ENCODE measurements at regions not wholly inside any gene's neighbourhood (a gene's known extent, or its start where the extent isn't known, plus 50 kb on each side); places are given as distances from the start of the nearest gene placed in this dataset.
"Not testable (repeated sequence)": the region's sequence is repeated elsewhere in the genome, so short reads cannot be mapped to it uniquely, and the experiment has no call there.

- Mint-ChIP-seq H3K4me3 (no peak overlapping the region), H3K27me3 (no peaks in the 10 kb centered on the region), H3K27ac (no peak overlapping the region), H3K36me3 (ENCODE audit: low read depth) (no peaks in the 10 kb centered on the region), H3K4me1 (ENCODE audit: low read depth) (no peaks in the 10 kb centered on the region), H3K9me3 (no peaks in the 10 kb centered on the region)
- DNase-seq: no peak
Measured at GRCh38 chr16:88323546-88324330, 59.0 kb upstream of the ZNF469 start.

- no peaks in the 10 kb centered on the region for H3K4me1 Mint-ChIP-seq (ENCODE audit: low read depth)
- no peak for DNase-seq
- no peaks in the 10 kb centered on the region for H3K36me3 Mint-ChIP-seq (ENCODE audit: low read depth)
- no peak overlapping the region for H3K4me3 Mint-ChIP-seq
- no peaks in the 10 kb centered on the region for H3K27me3 Mint-ChIP-seq
- no peak overlapping the region for H3K27ac Mint-ChIP-seq
- H3K9me3 Mint-ChIP-seq: no peaks in the 10 kb centered on the region
Measured at GRCh38 chr16:88325087-88325750, 57.5 kb upstream of the ZNF469 start.

- no peak for DNase-seq
- no peak overlapping the region for H3K27ac Mint-ChIP-seq
- no peaks in the 10 kb centered on the region for H3K9me3 Mint-ChIP-seq
- no peaks in the 10 kb centered on the region for H3K27me3 Mint-ChIP-seq
- H3K4me3 Mint-ChIP-seq: no peak overlapping the region
- H3K36me3 Mint-ChIP-seq (ENCODE audit: low read depth): no peaks in the 10 kb centered on the region
- H3K4me1 Mint-ChIP-seq (ENCODE audit: low read depth): no peaks in the 10 kb centered on the region
Measured at GRCh38 chr16:88325976-88326375, 56.8 kb upstream of the ZNF469 start.

GRCh38 chr16:88326611-88327485 is 55.9 kb upstream of the ZNF469 start:
- Mint-ChIP-seq H3K4me3 (no peak overlapping the region), H3K4me1 (ENCODE audit: low read depth) (no peaks in the 10 kb centered on the region), H3K9me3 (no peaks in the 10 kb centered on the region), H3K36me3 (ENCODE audit: low read depth) (no peaks in the 10 kb centered on the region), H3K27me3 (no peaks in the 10 kb centered on the region), H3K27ac (no peak overlapping the region)
- DNase-seq: no peak

GRCh38 chr16:88327561-88328312 is 55.0 kb upstream of the ZNF469 start:
- no peak for DNase-seq
- no peaks in the 10 kb centered on the region for H3K9me3 Mint-ChIP-seq
- H3K36me3 Mint-ChIP-seq (ENCODE audit: low read depth): no peaks in the 10 kb centered on the region
- H3K4me3 Mint-ChIP-seq: no peak overlapping the region
- H3K4me1 Mint-ChIP-seq (ENCODE audit: low read depth): no peaks in the 10 kb centered on the region
- H3K27ac Mint-ChIP-seq: no peak overlapping the region
- H3K27me3 Mint-ChIP-seq: no peaks in the 10 kb centered on the region

- Mint-ChIP-seq H3K4me1 (ENCODE audit: low read depth) (peaks cover 4% of the 10 kb centered on the region), H3K27ac (no peak overlapping the region), H3K9me3 (no peaks in the 10 kb centered on the region), H3K4me3 (no peak overlapping the region), H3K27me3 (peaks cover under 1% of the 10 kb centered on the region), H3K36me3 (ENCODE audit: low read depth) (no peaks in the 10 kb centered on the region)
- no peak for DNase-seq
Measured at GRCh38 chr16:88328313-88328980, 54.3 kb upstream of the ZNF469 start.

GRCh38 chr16:88329726-88330700 is 52.7 kb upstream of the ZNF469 start:
- Mint-ChIP-seq H3K4me1 (ENCODE audit: low read depth) (peaks cover 9% of the 10 kb centered on the region), H3K4me3 (no peak overlapping the region), H3K36me3 (ENCODE audit: low read depth) (no peaks in the 10 kb centered on the region), H3K27ac (no peak overlapping the region), H3K27me3 (peaks cover 14% of the 10 kb centered on the region), H3K9me3 (no peaks in the 10 kb centered on the region)
- no peak for DNase-seq

GRCh38 chr16:88330971-88331890 is 51.5 kb upstream of the ZNF469 start:
- DNase-seq: no peak
- Mint-ChIP-seq H3K36me3 (ENCODE audit: low read depth) (no peaks in the 10 kb centered on the region), H3K27me3 (peaks cover 14% of the 10 kb centered on the region), H3K4me1 (ENCODE audit: low read depth) (peaks cover 9% of the 10 kb centered on the region), H3K9me3 (no peaks in the 10 kb centered on the region), H3K4me3 (no peak overlapping the region), H3K27ac (no peak overlapping the region)

- DNase-seq: no peak
- H3K9me3 Mint-ChIP-seq: peaks cover 4% of the 10 kb centered on the region
- peaks cover 14% of the 10 kb centered on the region for H3K27me3 Mint-ChIP-seq
- no peaks in the 10 kb centered on the region for H3K36me3 Mint-ChIP-seq (ENCODE audit: low read depth)
- peaks cover 9% of the 10 kb centered on the region for H3K4me1 Mint-ChIP-seq (ENCODE audit: low read depth)
- H3K4me3 Mint-ChIP-seq: no peak overlapping the region
- H3K27ac Mint-ChIP-seq: no peak overlapping the region
Measured at GRCh38 chr16:88331989-88332920, 50.5 kb upstream of the ZNF469 start.

- H3K4me3 Mint-ChIP-seq; H3K9me3 Mint-ChIP-seq; H3K4me1 Mint-ChIP-seq (ENCODE audit: low read depth); H3K36me3 Mint-ChIP-seq (ENCODE audit: low read depth): not testable (repeated sequence)
- Mint-ChIP-seq H3K27me3 (peaks cover 14% of the 10 kb centered on the region), H3K27ac (peak overlapping the region; percentile 72)
- peak; percentile 44 for DNase-seq
Measured at GRCh38 chr16:88332921-88333825, 49.6 kb upstream of the ZNF469 start.

All from activated T-cell treated with anti-CD3 and anti-CD28 coated beads, Interleukin-2, amount 50 U/mL, for 24 hours (primary cell).